ENCODE measurements at regions not wholly inside any gene's neighbourhood (a gene's known extent, or its start where the extent isn't known, plus 50 kb on each side); places are given as distances from the start of the nearest gene placed in this dataset.
"Not testable (repeated sequence)": the region's sequence is repeated elsewhere in the genome, so short reads cannot be mapped to it uniquely, and the experiment has no call there.

GRCh38 chr2:87455209-87455853 is 292.6 kb upstream of the PLGLB2 start:
- TF ChIP-seq, protein P1, sequence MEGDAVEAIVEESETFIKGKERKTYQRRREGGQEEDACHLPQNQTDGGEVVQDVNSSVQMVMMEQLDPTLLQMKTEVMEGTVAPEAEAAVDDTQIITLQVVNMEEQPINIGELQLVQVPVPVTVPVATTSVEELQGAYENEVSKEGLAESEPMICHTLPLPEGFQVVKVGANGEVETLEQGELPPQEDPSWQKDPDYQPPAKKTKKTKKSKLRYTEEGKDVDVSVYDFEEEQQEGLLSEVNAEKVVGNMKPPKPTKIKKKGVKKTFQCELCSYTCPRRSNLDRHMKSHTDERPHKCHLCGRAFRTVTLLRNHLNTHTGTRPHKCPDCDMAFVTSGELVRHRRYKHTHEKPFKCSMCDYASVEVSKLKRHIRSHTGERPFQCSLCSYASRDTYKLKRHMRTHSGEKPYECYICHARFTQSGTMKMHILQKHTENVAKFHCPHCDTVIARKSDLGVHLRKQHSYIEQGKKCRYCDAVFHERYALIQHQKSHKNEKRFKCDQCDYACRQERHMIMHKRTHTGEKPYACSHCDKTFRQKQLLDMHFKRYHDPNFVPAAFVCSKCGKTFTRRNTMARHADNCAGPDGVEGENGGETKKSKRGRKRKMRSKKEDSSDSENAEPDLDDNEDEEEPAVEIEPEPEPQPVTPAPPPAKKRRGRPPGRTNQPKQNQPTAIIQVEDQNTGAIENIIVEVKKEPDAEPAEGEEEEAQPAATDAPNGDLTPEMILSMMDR (IDR thresholded peaks at IDR 0.05; ENCODE audit: low read length): not testable (repeated sequence)
- not testable (repeated sequence) for TF ChIP-seq EZH2 (IDR thresholded peaks at IDR 0.05; ENCODE audit: borderline replicate concordance, low read length)
